ENCODE measurements at regions not wholly inside any gene's neighbourhood (a gene's known extent, or its start where the extent isn't known, plus 50 kb on each side); places are given as distances from the start of the nearest gene placed in this dataset.

DNA sequence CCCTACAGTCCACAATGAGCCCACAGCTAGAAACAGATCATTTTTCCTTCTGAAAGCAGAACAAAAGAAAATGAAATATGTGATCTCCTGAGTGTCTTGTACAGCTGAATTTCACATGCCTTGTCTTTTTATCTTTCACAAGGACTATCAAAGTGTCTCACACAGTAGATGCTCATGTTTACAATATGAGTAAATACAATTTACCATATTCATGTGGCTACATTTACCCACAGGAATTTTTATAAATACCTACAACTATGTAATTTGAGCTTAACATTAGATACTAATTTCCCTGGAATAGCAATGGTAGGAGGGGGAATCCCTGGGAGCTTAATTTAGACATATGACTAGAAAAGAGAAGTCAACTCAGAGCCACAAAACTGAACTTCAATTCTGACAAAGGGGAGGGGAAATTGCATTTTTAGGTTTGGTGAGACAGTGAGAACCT, 186.2 kb downstream of the MACC1 start (continued):
- TF ChIP-seq, protein P1, sequence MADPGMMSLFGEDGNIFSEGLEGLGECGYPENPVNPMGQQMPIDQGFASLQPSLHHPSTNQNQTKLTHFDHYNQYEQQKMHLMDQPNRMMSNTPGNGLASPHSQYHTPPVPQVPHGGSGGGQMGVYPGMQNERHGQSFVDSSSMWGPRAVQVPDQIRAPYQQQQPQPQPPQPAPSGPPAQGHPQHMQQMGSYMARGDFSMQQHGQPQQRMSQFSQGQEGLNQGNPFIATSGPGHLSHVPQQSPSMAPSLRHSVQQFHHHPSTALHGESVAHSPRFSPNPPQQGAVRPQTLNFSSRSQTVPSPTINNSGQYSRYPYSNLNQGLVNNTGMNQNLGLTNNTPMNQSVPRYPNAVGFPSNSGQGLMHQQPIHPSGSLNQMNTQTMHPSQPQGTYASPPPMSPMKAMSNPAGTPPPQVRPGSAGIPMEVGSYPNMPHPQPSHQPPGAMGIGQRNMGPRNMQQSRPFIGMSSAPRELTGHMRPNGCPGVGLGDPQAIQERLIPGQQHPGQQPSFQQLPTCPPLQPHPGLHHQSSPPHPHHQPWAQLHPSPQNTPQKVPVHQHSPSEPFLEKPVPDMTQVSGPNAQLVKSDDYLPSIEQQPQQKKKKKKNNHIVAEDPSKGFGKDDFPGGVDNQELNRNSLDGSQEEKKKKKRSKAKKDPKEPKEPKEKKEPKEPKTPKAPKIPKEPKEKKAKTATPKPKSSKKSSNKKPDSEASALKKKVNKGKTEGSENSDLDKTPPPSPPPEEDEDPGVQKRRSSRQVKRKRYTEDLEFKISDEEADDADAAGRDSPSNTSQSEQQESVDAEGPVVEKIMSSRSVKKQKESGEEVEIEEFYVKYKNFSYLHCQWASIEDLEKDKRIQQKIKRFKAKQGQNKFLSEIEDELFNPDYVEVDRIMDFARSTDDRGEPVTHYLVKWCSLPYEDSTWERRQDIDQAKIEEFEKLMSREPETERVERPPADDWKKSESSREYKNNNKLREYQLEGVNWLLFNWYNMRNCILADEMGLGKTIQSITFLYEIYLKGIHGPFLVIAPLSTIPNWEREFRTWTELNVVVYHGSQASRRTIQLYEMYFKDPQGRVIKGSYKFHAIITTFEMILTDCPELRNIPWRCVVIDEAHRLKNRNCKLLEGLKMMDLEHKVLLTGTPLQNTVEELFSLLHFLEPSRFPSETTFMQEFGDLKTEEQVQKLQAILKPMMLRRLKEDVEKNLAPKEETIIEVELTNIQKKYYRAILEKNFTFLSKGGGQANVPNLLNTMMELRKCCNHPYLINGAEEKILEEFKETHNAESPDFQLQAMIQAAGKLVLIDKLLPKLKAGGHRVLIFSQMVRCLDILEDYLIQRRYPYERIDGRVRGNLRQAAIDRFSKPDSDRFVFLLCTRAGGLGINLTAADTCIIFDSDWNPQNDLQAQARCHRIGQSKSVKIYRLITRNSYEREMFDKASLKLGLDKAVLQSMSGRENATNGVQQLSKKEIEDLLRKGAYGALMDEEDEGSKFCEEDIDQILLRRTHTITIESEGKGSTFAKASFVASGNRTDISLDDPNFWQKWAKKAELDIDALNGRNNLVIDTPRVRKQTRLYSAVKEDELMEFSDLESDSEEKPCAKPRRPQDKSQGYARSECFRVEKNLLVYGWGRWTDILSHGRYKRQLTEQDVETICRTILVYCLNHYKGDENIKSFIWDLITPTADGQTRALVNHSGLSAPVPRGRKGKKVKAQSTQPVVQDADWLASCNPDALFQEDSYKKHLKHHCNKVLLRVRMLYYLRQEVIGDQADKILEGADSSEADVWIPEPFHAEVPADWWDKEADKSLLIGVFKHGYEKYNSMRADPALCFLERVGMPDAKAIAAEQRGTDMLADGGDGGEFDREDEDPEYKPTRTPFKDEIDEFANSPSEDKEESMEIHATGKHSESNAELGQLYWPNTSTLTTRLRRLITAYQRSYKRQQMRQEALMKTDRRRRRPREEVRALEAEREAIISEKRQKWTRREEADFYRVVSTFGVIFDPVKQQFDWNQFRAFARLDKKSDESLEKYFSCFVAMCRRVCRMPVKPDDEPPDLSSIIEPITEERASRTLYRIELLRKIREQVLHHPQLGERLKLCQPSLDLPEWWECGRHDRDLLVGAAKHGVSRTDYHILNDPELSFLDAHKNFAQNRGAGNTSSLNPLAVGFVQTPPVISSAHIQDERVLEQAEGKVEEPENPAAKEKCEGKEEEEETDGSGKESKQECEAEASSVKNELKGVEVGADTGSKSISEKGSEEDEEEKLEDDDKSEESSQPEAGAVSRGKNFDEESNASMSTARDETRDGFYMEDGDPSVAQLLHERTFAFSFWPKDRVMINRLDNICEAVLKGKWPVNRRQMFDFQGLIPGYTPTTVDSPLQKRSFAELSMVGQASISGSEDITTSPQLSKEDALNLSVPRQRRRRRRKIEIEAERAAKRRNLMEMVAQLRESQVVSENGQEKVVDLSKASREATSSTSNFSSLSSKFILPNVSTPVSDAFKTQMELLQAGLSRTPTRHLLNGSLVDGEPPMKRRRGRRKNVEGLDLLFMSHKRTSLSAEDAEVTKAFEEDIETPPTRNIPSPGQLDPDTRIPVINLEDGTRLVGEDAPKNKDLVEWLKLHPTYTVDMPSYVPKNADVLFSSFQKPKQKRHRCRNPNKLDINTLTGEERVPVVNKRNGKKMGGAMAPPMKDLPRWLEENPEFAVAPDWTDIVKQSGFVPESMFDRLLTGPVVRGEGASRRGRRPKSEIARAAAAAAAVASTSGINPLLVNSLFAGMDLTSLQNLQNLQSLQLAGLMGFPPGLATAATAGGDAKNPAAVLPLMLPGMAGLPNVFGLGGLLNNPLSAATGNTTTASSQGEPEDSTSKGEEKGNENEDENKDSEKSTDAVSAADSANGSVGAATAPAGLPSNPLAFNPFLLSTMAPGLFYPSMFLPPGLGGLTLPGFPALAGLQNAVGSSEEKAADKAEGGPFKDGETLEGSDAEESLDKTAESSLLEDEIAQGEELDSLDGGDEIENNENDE (IDR thresholded peaks at IDR 0.05; ENCODE audit: insufficient replicate concordance, low read length): no peak
- TF ChIP-seq EGR1 (IDR thresholded peaks at IDR 0.05; ENCODE audit: borderline replicate concordance, low read depth, low read length) (no peak), CBX5 (IDR thresholded peaks at IDR 0.05; ENCODE audit: low read depth, low read length) (no peak), POLR2A (IDR thresholded peaks at IDR 0.05; ENCODE audit: control extremely low read depth in 1 of 2, low read depth in 2 of 2, low read length in 2 of 2) (no peak), MAFK (IDR thresholded peaks at IDR 0.05; ENCODE audit: low read depth, low read length) (no peak), SRF (IDR thresholded peaks at IDR 0.05; ENCODE audit: low read depth, low read length) (no peak), CBX8 (IDR thresholded peaks at IDR 0.05; ENCODE audit: borderline replicate concordance, low read depth, low read length) (no peak)
- TF ChIP-seq, protein P2, sequence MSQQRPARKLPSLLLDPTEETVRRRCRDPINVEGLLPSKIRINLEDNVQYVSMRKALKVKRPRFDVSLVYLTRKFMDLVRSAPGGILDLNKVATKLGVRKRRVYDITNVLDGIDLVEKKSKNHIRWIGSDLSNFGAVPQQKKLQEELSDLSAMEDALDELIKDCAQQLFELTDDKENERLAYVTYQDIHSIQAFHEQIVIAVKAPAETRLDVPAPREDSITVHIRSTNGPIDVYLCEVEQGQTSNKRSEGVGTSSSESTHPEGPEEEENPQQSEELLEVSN (IDR thresholded peaks at IDR 0.05): no peak

Data from H1 (cell line).